LNCaP clone FGC (cell line): ENCODE measurements at regions not wholly inside any gene's neighbourhood (a gene's known extent, or its start where the extent isn't known, plus 50 kb on each side); places are given as distances from the start of the nearest gene placed in this dataset.
A peak's percentile ranks its signal among the peaks of the same experiment; 100 is the strongest.

Experiments used
- DNase-seq: peaks from one replicate; pipeline ENCODE4 v3.0.0-alpha.2; 2011; ENCODE audit warnings: low read depth
- H3K4me3 ChIP-seq: 2 replicates; pipeline ENCODE4 v1.5.1; 2011; ENCODE audit warnings: mild to moderate bottlenecking, low read depth, low read length, control low read depth
- TF ChIP-seq, protein P1 (sequence below): IDR thresholded peaks from 2 replicates; pipeline ENCODE4 v1.5.1; 2012; ENCODE audit warnings: mild to moderate bottlenecking; ENCODE audit not compliant: control insufficient read depth, insufficient read depth; ENCODE audit errors: extremely low read depth

DNA sequence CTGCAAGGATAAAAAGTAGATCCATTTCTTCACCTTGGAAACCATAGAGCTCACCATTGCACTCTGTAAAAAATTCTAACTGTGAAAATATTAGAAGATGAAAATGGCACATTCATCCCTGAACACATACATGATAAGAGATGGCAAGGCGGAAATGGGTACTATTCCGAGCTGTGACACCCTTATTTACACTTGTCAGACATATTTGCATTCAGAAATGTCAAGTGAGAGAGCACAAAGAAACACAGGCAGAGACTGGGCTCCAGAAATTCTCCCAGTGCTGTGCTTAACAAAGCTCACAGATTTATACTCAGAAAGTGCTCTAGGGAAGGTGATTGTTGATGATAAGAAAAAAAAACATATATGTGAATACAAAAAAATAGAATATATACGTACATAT lies 170.3 kb upstream of the PUM3 start:
- no peak for DNase-seq
- no peak overlapping the region for H3K4me3 ChIP-seq
- TF ChIP-seq, protein P1, sequence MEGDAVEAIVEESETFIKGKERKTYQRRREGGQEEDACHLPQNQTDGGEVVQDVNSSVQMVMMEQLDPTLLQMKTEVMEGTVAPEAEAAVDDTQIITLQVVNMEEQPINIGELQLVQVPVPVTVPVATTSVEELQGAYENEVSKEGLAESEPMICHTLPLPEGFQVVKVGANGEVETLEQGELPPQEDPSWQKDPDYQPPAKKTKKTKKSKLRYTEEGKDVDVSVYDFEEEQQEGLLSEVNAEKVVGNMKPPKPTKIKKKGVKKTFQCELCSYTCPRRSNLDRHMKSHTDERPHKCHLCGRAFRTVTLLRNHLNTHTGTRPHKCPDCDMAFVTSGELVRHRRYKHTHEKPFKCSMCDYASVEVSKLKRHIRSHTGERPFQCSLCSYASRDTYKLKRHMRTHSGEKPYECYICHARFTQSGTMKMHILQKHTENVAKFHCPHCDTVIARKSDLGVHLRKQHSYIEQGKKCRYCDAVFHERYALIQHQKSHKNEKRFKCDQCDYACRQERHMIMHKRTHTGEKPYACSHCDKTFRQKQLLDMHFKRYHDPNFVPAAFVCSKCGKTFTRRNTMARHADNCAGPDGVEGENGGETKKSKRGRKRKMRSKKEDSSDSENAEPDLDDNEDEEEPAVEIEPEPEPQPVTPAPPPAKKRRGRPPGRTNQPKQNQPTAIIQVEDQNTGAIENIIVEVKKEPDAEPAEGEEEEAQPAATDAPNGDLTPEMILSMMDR = no peak

DNA sequence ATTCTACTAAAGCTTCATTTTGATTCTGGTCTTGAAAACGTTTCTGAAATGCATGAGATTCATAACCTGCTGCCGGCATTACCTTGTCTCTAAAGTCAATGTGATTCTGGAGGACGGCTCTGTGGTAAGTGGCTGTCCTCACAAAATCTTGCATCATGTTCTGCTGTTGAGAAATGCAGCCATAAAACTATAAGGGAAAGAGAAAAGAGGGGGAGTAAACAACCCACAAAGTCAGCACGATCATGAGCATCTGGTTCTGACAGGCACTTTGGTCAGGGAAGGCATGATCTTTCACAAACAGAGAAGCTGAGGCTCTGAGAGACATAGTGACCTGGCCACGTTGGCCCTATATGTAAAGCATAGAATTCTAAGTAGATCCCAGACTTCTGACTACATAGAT lies 168.9 kb upstream of the PUM3 start:
- no peak overlapping the region for H3K4me3 ChIP-seq
- no peak for DNase-seq
- TF ChIP-seq, protein P1 = no peak

DNA sequence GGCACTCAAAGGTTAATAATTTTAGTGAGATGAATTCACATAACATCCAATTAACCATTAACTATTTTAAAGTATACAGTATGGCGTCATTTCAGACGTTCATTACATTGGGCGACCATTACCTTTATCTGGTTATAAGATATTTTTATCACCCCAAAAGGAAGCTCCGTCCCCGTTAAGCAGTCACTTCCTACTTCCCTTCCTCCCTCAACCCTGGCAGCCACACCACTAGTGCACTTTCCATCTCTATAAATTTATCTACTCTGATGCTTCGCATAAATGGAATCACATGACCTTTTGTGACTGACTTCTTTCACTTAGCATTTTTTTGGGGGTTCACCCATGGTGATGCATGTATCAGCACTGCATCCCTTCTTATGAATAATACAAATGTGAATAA lies 168.3 kb upstream of the PUM3 start:
- TF ChIP-seq, protein P1 = no peak
- DNase-seq = no peak
- no peak overlapping the region for H3K4me3 ChIP-seq

- no peak for DNase-seq
- TF ChIP-seq, protein P1 = peak; percentile 27
- no peak overlapping the region for H3K4me3 ChIP-seq
Observed at GRCh38 chr9:3008091-3008490, 164.2 kb upstream of the PUM3 start.

- DNase-seq = no peak
- TF ChIP-seq, protein P1 = no peak
- H3K4me3 ChIP-seq = no peak overlapping the region
Observed at GRCh38 chr9:3007326-3007725, 163.4 kb upstream of the PUM3 start.

DNA sequence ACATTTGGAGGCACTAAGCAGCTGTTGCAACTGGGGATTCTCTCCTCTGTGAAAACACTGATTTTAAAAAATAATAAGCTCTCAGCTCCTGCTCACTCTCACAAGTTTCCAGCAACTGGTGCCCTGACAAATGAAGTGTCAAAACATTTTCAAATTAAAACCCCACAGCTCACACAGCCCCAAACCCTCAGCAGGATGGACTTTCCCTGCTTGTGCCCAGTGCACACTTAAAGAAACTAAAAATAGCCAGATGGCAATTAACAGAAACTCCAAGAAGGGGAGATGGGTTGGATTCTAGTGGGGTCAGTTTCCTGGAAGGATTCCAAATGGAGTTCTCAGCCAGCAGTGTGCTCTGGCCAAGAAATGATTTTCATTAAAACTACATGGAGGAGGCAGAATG lies 163.0 kb upstream of the PUM3 start:
- H3K4me3 ChIP-seq = no peak overlapping the region
- no peak for DNase-seq
- TF ChIP-seq, protein P1 = no peak

DNA sequence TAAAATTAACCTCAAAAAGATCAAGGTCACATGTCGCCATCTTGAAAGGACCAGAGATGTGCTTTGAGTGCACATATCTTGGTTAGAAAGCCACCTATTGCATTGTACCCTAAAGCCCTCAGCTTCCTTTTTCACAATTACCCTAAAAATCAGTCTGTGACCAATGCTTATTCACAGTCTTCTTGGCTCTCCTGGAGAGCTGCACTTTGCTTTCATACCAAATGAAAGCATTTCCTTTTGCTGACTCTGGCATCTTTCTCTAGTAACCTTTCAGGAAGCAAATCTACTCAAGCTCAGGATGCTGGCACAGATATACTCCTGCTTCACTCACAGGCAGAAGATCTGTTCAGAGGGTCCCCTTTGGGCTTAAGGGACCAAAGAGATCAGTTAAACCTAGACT lies 160.7 kb upstream of the PUM3 start:
- DNase-seq = no peak
- TF ChIP-seq, protein P1 = no peak
- H3K4me3 ChIP-seq = no peak overlapping the region
